ENCODE measurements at regions not wholly inside any gene's neighbourhood (a gene's known extent, or its start where the extent isn't known, plus 50 kb on each side); places are given as distances from the start of the nearest gene placed in this dataset.
"Not testable (repeated sequence)": the region's sequence is repeated elsewhere in the genome, so short reads cannot be mapped to it uniquely, and the experiment has no call there.

DNA sequence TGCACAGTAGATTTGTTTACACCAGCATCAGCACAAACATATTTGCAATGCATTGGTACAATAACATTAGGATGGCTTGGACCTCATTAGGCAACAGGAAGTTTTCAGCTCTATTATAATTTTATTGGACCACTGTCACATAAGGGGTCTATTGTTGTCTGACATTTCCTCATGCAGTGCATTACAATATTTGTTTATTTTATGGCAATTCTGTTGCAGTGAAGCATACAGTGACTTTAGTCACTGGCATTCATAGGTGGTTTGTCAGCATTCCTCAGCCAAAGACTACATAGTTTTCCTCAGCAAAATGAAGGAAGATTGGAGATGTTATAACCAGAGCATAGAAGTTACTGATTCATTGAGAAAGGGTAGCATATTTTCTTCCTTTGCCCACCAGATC lies 1732.9 kb downstream of the PCDH9 start:
- peak overlapping the region; percentile 77; the same call in 1 of the 2 replicates for H4K91ac ChIP-seq (ENCODE audit: insufficient read depth, low read depth, low read length)
- in situ Hi-C loops (cut with MboI; ENCODE audit: low sequenced_read_pairs) (no loop called here), intact Hi-C loops (cut with micrococcal nuclease) (no loop called here), dilution Hi-C loops (cut with HindIII; ENCODE audit: low sequenced_read_pairs, unreplicated experiment) (no loop called here)
- no peaks in the 10 kb centered on the region for H4K20me1 ChIP-seq (ENCODE audit: insufficient read depth, low read length)
- no peak overlapping the region for H3K27ac ChIP-seq (ENCODE audit: insufficient read depth, low read length)
- peak overlapping the region; percentile 86; the same call in 1 of the 3 replicates for H2BK15ac ChIP-seq (ENCODE audit: low read depth, low read length)
- peak overlapping the region; percentile 97 for H3K23ac ChIP-seq (ENCODE audit: low read depth, low read length)
- no peaks in the 10 kb centered on the region for H3K79me1 ChIP-seq (ENCODE audit: low read depth in 1 of 2, low read length in 2 of 2)
- POLR2A ChIA-PET (ENCODE audit: unreplicated experiment): no interaction called here
- peak overlapping the region; percentile 91; the same call in 1 of the 2 replicates for H3K18ac ChIP-seq (ENCODE audit: low read depth, low read length)
- H2BK120ac ChIP-seq (ENCODE audit: low read depth, low read length): peak overlapping the region; percentile 97
- H4K8ac ChIP-seq (ENCODE audit: low read depth in 2 of 2, low read length in 2 of 2): peak overlapping the region; percentile 72 to 81; a peak in 3 of 4 replicates
- CTCF ChIA-PET: no interaction called here
- H3K9me1 ChIP-seq (ENCODE audit: insufficient read depth, low read length): peaks cover 3% of the 10 kb centered on the region; the same call in 1 of the 2 replicates
- no peak overlapping the region; the same call in 1 of the 2 replicates for H3K4me2 ChIP-seq (ENCODE audit: low read depth, low read length)
- peak; percentile 68 for DNase-seq
- H2AK9ac ChIP-seq (replicated peaks; ENCODE audit: low read depth, low read length, poor library complexity): no peak overlapping the region
- no peaks in the 10 kb centered on the region for H3K36me3 ChIP-seq (ENCODE audit: control insufficient read depth, insufficient read depth, low read length)
- H3K4me3 ChIP-seq (ENCODE audit: insufficient read depth, low read depth, low read length): no peak overlapping the region
- H3K4me1 ChIP-seq (ENCODE audit: control insufficient read depth, insufficient read depth, low read length): peaks cover 4% of the 10 kb centered on the region; the same call in 1 of the 2 replicates
- BruUV-seq (replicated peaks): no TSS peak
- no peaks in the 10 kb centered on the region for H3K9me3 ChIP-seq (ENCODE audit: control insufficient read depth, insufficient read depth, low read length)
- no peak overlapping the region for H2AFZ ChIP-seq (replicated peaks; ENCODE audit: low read length, poor library complexity)
- H3K27me3 ChIP-seq (ENCODE audit: control insufficient read depth, insufficient read depth, low read length): no peaks in the 10 kb centered on the region
- peak overlapping the region; percentile 78 for H3K4ac ChIP-seq (ENCODE audit: low read depth, low read length)
- no peak overlapping the region for H3K9ac ChIP-seq (ENCODE audit: low read depth, low read length)
- peak overlapping the region; percentile 92 for H2BK20ac ChIP-seq (ENCODE audit: low read depth, low read length)
- TF ChIP-seq CEBPB (IDR thresholded peaks at IDR 0.05; ENCODE audit: low read depth, low read length) (0 out of 2 replicates have a peak, but pooled peaks have one; percentile 6), CTCF (conservative IDR thresholded peaks at IDR 0.05; ENCODE audit: low read depth, low read length) (no peak), MAFK (IDR thresholded peaks at IDR 0.05; ENCODE audit: low read depth, low read length) (peak; percentile 16; the same call in 1 of the 2 replicates)
- peak; percentile 77 for ATAC-seq (ENCODE audit: low read depth)
- H4K5ac ChIP-seq (ENCODE audit: low read depth, low read length): peak overlapping the region; percentile 54; the same call in 1 of the 2 replicates
- H2AK5ac ChIP-seq (ENCODE audit: low read depth, low read length): no peak overlapping the region
- H3K56ac ChIP-seq (ENCODE audit: extremely low read depth, insufficient read depth, low read length): peak overlapping the region; percentile 42; the same call in 1 of the 2 replicates
- peak overlapping the region; percentile 92 for H3K14ac ChIP-seq (replicated peaks; ENCODE audit: low read depth, low read length)
- H2BK5ac ChIP-seq (ENCODE audit: low read depth, low read length, poor library complexity, severe bottlenecking): peak overlapping the region; percentile 78

DNA sequence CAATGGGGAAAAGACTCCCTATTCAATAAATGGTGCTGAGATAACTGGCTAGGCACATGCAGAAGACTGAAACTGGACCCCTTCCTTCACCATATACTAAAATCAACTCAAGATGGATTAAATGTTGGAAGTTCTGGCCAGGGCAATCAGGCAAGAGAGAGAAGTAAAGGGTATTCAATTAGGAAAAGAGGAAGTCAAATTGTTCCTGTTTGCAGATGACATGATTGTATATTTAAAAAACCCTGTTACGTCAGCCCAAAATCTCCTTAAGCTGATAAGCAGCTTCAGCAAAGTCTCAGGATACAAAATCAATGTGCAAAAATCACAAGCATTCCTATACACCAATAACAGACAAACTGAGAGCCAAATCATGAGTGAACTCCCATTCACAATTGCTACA lies 1739.4 kb downstream of the PCDH9 start:
- H3K27me3 ChIP-seq (ENCODE audit: control insufficient read depth, insufficient read depth, low read length); H4K8ac ChIP-seq (ENCODE audit: low read depth in 2 of 2, low read length in 2 of 2); H3K4me3 ChIP-seq (ENCODE audit: insufficient read depth, low read depth, low read length); H4K91ac ChIP-seq (ENCODE audit: insufficient read depth, low read depth, low read length); H3K9ac ChIP-seq (ENCODE audit: low read depth, low read length); H2BK120ac ChIP-seq (ENCODE audit: low read depth, low read length); H2AK9ac ChIP-seq (replicated peaks; ENCODE audit: low read depth, low read length, poor library complexity); DNase-seq; intact Hi-C loops (cut with micrococcal nuclease); H3K79me1 ChIP-seq (ENCODE audit: low read depth in 1 of 2, low read length in 2 of 2); CTCF ChIA-PET; H3K27ac ChIP-seq (ENCODE audit: insufficient read depth, low read length); H2AK5ac ChIP-seq (ENCODE audit: low read depth, low read length); H2BK20ac ChIP-seq (ENCODE audit: low read depth, low read length); ATAC-seq (ENCODE audit: low read depth); H2BK5ac ChIP-seq (ENCODE audit: low read depth, low read length, poor library complexity, severe bottlenecking); H3K36me3 ChIP-seq (ENCODE audit: control insufficient read depth, insufficient read depth, low read length); in situ Hi-C loops (cut with MboI; ENCODE audit: low sequenced_read_pairs); H3K23ac ChIP-seq (ENCODE audit: low read depth, low read length); H2AFZ ChIP-seq (replicated peaks; ENCODE audit: low read length, poor library complexity); H3K18ac ChIP-seq (ENCODE audit: low read depth, low read length); dilution Hi-C loops (cut with HindIII; ENCODE audit: low sequenced_read_pairs, unreplicated experiment); H3K56ac ChIP-seq (ENCODE audit: extremely low read depth, insufficient read depth, low read length); H3K4me2 ChIP-seq (ENCODE audit: low read depth, low read length); H4K20me1 ChIP-seq (ENCODE audit: insufficient read depth, low read length); H4K5ac ChIP-seq (ENCODE audit: low read depth, low read length); H3K4me1 ChIP-seq (ENCODE audit: control insufficient read depth, insufficient read depth, low read length); BruUV-seq (replicated peaks); H2BK15ac ChIP-seq (ENCODE audit: low read depth, low read length); H3K14ac ChIP-seq (replicated peaks; ENCODE audit: low read depth, low read length); H3K9me3 ChIP-seq (ENCODE audit: control insufficient read depth, insufficient read depth, low read length); POLR2A ChIA-PET (ENCODE audit: unreplicated experiment); H3K4ac ChIP-seq (ENCODE audit: low read depth, low read length); H3K9me1 ChIP-seq (ENCODE audit: insufficient read depth, low read length): not testable (repeated sequence)
- no CpG with 5 or more reads among the region's 1 CpG for WGBS, 2 experiments (ENCODE audit: extremely low coverage in 2 of 2, insufficient read length in 1 of 2)
